Stimulated activated CD4-positive, alpha-beta T cell treated with anti-CD3 and anti-CD28 coated beads, Interleukin-12 subunit alpha, Interleukin-12 subunit beta, amount 100 ng/mL, for 24 hours (primary cell): ENCODE measurements at regions not wholly inside any gene's neighbourhood (a gene's known extent, or its start where the extent isn't known, plus 50 kb on each side); places are given as distances from the start of the nearest gene placed in this dataset.
"Not testable (repeated sequence)": the region's sequence is repeated elsewhere in the genome, so short reads cannot be mapped to it uniquely, and the experiment has no call there.

ENCODE experiments used
- DNase-seq, 2 experiments: peaks; one replicate each; pipeline ENCODE4 v3.0.0-alpha.2; 2020; ENCODE audit warnings: low read depth in 2 of 2

GRCh38 chr22:22057617-22058378, 75.2 kb upstream of the TOP3B start:
- no peak for DNase-seq

GRCh38 chr22:22056809-22057594, 74.4 kb upstream of the TOP3B start:
- DNase-seq = not testable (repeated sequence)

- DNase-seq = not testable (repeated sequence)
Measured at GRCh38 chr22:22052548-22053139, 70.1 kb upstream of the TOP3B start.

- DNase-seq = not testable (repeated sequence)
Measured at GRCh38 chr22:22051032-22051431, 68.4 kb upstream of the TOP3B start.

- no peak for DNase-seq
Measured at GRCh38 chr22:22050141-22050775, 67.7 kb upstream of the TOP3B start.

GRCh38 chr22:22049684-22050083, 67.1 kb upstream of the TOP3B start:
- no peak for DNase-seq

GRCh38 chr22:22048981-22049531, 66.5 kb upstream of the TOP3B start:
- no peak for DNase-seq

GRCh38 chr22:22048318-22048942, 65.8 kb upstream of the TOP3B start:
- DNase-seq = no peak

- no peak for DNase-seq
Measured at GRCh38 chr22:22047776-22048175, 65.2 kb upstream of the TOP3B start.

- no peak for DNase-seq
Measured at GRCh38 chr22:22047266-22047665, 64.7 kb upstream of the TOP3B start.

- DNase-seq = no peak
Measured at GRCh38 chr22:22046370-22046769, 63.8 kb upstream of the TOP3B start.

GRCh38 chr22:22045571-22046335, 63.2 kb upstream of the TOP3B start:
- DNase-seq = no peak

- DNase-seq = no peak
Measured at GRCh38 chr22:22044153-22044552, 61.6 kb upstream of the TOP3B start.

GRCh38 chr22:22043296-22044078, 60.9 kb upstream of the TOP3B start:
- DNase-seq = no peak

GRCh38 chr22:22042599-22043295, 60.2 kb upstream of the TOP3B start:
- DNase-seq = no peak

GRCh38 chr22:22042009-22042408, 59.4 kb upstream of the TOP3B start:
- no peak for DNase-seq

- no peak for DNase-seq
Measured at GRCh38 chr22:22040908-22041307, 58.3 kb upstream of the TOP3B start.

- no peak for DNase-seq
Measured at GRCh38 chr22:22040472-22040871, 57.9 kb upstream of the TOP3B start.
